HEK293T (cell line): ENCODE measurements at regions not wholly inside any gene's neighbourhood (a gene's known extent, or its start where the extent isn't known, plus 50 kb on each side); places are given as distances from the start of the nearest gene placed in this dataset.

Experiments used
- BHLHE40 ChIP-seq: fragments of 450-650 bp; IDR thresholded peaks from 2 replicates; pipeline ENCODE4 v1.6.1; 2016; ENCODE audit warnings: mild to moderate bottlenecking, moderate library complexity, borderline replicate concordance
- CTBP1 ChIP-seq: fragments of 450-650 bp; IDR thresholded peaks from 2 replicates; pipeline ENCODE4 v1.6.1; 2016; ENCODE audit warnings: borderline replicate concordance
- ELF4 ChIP-seq: fragments of 450-650 bp; IDR thresholded peaks from 2 replicates; pipeline ENCODE4 v1.6.1; 2017; ENCODE audit warnings: antibody characterized with exemption
- FOXA1 ChIP-seq: fragments of 450-650 bp; IDR thresholded peaks from 2 replicates; pipeline ENCODE4 v1.6.1; 2016; ENCODE audit warnings: mild to moderate bottlenecking
- FOXK2 ChIP-seq: fragments of 450-650 bp; IDR thresholded peaks from 2 replicates; pipeline ENCODE4 v1.6.1; 2016; ENCODE audit warnings: mild to moderate bottlenecking
- FOXM1 ChIP-seq: fragments of 450-650 bp; IDR thresholded peaks from 2 replicates; pipeline ENCODE4 v1.6.1; 2017; ENCODE audit warnings: mild to moderate bottlenecking, borderline replicate concordance
- L3MBTL2 ChIP-seq: fragments of 450-650 bp; conservative IDR thresholded peaks from 2 replicates; pipeline ENCODE4 v1.6.1; 2016; ENCODE audit warnings: mild to moderate bottlenecking
- LEF1 ChIP-seq: fragments of 450-650 bp; IDR thresholded peaks from 2 replicates; pipeline ENCODE4 v1.6.1; 2017; ENCODE audit warnings: mild to moderate bottlenecking, borderline replicate concordance
- NFRKB ChIP-seq: fragments of 450-650 bp; IDR thresholded peaks from 2 replicates; pipeline ENCODE4 v1.6.1; 2016; ENCODE audit warnings: mild to moderate bottlenecking, moderate library complexity
- SP1 ChIP-seq: fragments of 450-650 bp; IDR thresholded peaks from 2 replicates; pipeline ENCODE4 v1.6.1; 2017
- SUZ12 ChIP-seq: fragments of 450-650 bp; IDR thresholded peaks from 2 replicates; pipeline ENCODE4 v1.6.1; 2016; ENCODE audit warnings: mild to moderate bottlenecking
- TARDBP ChIP-seq: fragments of 450-650 bp; IDR thresholded peaks from 2 replicates; pipeline ENCODE4 v1.6.1; 2016
- ZNF384 ChIP-seq: fragments of 450-650 bp; IDR thresholded peaks from 2 replicates; pipeline ENCODE4 v1.6.1; 2016
- TF ChIP-seq, protein P1 (sequence below): fragments of 450-650 bp; IDR thresholded peaks from 2 replicates; pipeline ENCODE4 v1.6.1; 2016

DNA sequence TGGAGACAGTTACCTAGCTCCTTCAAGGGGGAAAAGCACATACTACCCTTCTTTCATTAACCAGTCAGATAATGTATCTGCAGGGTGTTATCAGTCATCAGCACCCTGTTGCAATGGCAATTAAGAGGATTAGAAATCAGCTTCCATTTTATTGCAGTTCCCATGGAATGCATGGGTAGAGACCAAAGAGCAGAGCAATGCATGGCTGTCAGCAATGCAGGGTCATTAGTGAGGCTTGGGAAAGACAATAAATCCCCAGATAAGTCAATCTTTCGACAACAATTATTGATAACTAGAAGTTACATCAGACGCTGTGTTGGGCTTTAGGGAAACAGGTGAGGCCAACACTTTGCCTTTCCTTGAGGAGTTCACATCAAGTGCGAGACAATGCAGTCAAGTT, 150.9 kb downstream of the MAFB start:
- TF ChIP-seq BHLHE40 (no peak), SP1 (no peak), CTBP1 (no peak), FOXM1 (no peak), ELF4 (no peak), SUZ12 (no peak), FOXA1 (no peak), NFRKB (no peak), L3MBTL2 (no peak), ZNF384 (no peak), LEF1 (no peak), FOXK2 (no peak), TARDBP (no peak)
- TF ChIP-seq, protein P1, sequence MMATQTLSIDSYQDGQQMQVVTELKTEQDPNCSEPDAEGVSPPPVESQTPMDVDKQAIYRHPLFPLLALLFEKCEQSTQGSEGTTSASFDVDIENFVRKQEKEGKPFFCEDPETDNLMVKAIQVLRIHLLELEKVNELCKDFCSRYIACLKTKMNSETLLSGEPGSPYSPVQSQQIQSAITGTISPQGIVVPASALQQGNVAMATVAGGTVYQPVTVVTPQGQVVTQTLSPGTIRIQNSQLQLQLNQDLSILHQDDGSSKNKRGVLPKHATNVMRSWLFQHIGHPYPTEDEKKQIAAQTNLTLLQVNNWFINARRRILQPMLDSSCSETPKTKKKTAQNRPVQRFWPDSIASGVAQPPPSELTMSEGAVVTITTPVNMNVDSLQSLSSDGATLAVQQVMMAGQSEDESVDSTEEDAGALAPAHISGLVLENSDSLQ: no peak
